ENCODE measurements at regions not wholly inside any gene's neighbourhood (a gene's known extent, or its start where the extent isn't known, plus 50 kb on each side); places are given as distances from the start of the nearest gene placed in this dataset.

DNA sequence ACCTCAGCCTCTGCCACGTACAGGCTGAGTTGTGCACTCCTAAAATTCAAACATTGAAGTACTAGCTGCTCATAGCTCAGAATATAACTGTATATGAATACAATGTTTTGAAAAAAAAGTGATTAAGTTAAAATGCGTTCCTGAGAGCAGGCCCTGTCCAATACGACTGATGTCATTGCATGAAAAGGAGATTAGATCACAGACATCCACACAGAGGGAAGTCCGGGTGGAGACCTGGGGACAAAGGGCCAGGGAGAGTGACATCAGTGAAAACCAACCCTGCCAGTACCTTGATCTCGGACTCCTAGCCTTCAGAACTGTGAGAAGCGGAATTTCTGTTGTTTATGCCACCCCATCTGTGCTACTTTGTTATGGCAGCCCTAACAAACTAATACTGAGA is 311.4 kb upstream of the NR2F2 start:
- DNase-seq = no peak

DNA sequence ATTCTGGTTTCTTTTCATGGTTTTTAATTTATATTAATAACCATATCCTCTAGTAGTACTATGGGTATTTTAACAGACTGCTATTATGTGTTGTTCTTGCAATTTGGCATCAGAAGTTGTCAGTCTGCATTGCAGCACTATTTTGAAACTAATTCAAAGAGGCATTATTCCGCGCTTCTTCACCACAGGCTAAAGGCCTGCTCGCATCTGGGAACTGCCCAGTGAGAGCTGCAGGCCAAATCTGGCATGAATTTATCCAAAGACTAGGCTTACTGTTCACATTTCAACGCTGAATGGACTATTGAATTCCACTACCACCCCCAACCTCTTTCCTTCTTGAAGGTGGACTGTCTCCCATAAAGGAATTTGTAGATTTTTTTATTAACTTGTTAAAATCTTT is 310.4 kb upstream of the NR2F2 start:
- DNase-seq = no peak

DNA sequence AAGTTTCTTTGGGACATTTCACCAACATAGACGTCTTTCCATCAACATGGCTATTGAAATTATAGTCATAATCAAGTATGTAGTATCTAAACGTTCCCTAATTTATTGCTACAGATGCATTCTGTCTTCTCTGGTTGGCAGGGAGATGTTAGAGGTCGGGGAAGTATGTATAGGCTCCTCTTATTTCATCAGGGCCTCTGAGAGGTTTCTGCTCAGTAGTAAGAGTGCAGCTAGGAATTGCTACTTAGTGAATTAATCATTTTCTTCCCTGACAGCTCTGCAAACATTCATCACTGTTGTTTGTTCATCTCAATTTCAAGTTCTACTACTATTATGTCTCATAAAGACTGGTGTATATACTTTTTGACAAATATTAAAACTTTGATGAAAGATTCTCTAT is 309.7 kb upstream of the NR2F2 start:
- DNase-seq = no peak

DNA sequence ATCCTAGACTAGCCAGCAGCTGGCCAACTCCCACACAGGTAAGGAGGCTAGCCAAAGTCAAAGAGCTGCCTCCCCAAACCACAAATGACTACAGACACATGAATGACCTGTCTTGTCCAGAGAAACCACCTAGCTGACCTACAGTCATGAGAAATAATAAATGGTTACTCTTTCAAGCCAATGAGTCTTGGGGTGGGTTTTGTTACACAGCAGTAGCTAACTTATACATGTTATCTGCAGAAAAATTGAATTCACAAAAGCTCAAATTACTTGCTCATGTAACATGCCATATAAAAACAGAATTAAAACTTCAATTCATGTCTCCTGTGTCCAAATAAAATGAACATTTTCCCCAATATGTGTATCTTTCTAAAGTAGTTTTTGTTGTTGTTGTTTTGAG is 307.4 kb upstream of the NR2F2 start:
- no peak for DNase-seq

DNA sequence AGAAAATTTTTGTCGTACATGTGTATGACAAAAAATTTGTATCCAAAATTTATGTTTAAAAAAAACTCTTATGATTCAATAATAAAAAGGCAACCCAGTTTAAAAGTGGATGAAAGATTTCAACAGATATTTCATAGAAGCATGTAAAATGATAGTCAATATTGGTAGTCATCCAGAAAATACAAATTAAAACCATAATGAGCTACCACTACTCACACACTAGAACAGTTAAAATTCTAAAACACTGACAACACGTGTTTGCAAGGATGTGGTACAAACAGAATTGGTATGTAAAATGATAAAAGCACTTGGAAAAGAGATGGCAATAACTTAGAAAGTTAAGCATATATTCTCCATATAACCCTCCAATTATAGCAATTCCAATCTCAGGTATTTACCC is 303.0 kb upstream of the NR2F2 start:
- DNase-seq = no peak

DNA sequence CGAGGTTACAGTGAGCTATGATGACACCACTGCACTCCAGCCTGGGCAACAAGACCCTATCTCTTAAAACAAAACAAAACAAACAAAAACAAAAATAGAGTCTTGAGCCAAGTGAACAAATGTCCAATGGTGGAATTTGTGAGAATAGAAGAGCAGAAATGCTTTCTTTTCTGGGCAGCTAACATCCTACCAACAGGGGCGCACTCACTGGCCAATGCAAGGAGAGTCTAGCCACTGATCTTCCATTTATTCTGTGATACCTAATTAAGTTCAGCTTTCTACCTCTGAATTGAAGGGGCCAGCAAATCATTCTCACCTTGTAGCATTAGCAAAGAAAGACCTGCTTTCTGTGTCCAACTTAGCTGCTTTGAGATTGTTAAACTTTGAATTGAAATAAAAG is 301.9 kb upstream of the NR2F2 start:
- no peak for DNase-seq

DNA sequence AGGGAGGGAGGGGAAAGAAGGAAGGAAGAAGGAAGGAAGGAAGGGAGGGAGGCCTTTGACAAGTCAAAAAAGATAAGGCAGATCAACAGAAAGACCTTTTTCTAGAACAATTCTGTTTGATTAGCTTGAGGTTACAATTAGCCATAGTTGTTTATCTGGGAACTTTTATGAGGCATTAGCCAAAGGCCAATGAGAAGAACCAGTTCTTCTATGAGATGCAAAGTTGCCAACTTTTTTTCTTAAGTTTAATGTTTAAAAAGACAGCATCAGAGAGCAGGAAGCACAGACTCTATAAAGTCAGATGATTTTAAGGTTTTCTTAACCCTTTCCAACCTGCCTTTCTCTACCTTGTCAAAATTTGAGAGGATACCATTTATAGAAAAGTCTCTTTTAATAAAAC is 301.3 kb upstream of the NR2F2 start:
- no peak for DNase-seq

DNA sequence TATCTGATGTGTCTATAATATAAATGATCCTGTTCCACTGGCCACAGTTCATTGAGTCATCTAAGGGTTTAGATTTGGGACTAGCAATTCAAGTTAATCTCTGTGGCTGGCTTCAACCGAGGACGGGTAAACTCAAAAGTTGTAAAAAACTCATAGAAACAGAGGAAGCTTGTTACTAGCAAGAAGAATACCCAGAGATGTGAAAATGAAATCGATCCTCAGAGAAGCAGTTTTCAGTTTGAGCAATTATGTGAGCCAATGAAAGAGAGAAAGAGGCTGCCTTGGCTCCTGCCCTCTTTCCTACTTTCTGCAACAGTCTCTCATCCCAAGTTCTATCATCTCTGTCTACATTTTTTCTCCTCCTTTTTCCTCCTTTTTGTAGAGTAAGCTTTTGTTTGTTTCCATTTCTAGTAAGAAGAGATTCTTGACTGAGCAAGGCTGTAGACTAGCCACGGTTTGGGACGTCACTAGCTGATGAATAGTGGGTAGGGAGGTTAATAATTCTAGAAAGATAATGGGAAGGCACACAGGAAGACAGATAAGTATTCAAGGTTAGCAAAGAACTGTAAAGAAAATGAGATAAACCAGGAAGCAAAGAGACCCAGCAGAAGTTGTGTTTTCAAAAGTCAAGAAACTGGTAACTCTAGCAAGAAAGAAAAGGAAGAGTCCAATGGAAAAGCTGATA is 298.9 kb upstream of the NR2F2 start:
- DNase-seq = no peak

DNA sequence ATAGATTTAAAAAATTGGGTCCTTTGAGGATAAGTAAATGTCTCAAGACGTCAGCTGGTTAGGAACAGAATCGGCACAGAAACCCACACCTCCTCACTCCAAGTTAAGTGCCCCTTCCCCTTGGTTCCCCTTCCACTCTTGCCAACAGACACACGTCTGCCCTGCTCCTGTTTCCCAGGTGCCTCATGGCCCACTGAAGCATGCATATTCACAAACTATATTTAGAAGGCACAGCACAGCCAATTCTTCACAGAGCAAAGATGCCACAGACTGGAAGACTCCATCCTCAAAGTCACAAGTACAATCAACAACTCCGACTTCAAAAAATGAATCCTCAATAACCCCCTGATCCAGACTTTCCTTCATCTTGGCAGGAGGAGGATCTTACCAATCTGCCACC is 295.4 kb upstream of the NR2F2 start:
- no peak for DNase-seq

DNA sequence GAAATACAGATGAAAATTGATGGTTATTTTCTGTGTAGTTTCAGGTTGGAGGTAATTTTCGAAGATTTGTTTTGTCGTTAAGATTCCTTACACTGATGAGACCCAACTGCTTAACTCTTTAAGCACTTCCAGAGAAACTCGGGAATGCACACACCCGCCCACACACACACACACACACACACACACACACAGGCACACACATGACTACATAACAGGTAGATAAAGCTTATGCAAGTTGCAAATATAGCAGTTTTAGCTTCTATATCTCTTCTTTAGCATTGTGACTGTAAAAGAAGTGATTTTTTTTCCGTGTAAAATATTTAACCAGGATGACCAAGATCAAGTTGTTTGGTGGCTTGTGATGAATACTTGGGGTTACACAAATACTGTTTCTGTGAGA is 294.9 kb upstream of the NR2F2 start:
- no peak for DNase-seq

DNA sequence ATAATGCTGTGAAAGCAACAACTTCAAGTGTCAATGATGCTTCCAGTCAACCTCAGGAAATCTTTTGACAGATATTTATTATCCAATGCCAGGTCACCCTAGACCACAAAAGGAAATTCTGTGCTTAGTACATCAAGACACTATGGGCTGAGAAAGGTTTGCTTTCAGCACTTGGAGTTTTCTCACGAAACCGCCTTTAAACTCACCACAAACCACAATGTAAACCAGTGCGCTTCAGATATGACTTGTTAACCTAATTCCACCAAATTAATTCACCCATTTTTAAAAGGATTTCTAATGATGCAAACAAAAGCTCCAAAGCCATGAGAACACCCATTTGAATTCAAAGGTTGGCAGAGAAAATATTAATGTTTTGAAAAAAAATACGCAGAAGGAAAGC is 292.9 kb upstream of the NR2F2 start:
- DNase-seq = no peak

DNA sequence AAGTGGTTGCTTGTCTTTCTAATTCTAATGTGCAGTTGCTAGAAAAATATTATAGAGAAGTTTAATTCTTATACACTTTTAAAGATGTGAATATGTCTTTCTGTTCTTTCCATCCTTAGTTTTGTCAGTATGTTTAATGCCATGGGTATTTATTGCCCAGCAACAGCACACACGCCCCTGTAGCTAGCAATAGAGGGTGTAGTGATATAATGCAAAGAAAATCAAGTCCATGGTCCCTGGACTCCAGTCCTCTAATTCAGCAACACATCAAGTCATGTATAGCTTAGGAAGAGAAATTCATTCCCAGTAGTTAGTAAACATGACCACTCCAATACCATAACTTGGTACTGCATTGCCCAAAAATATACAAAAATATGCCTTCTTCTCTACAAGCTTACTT is 292.4 kb upstream of the NR2F2 start:
- DNase-seq = no peak

DNA sequence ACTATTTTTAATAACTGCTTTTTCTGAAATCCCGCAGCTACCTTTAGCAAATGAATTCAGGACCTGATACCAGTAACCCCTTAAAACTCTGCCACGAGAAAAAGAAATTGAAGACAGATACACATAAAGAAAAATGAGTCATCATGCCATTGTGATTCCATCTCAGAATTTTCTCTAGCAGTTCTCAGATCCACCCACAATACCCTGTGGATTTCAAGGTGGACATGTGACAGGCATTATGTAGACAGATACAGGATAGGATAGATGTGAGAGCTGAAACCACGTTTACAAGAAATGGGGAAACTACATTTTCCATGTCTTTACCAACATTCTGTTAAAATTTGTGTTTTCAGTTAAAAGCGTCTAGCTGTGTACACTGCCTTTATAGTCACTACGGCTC is 291.9 kb upstream of the NR2F2 start:
- no peak for DNase-seq

DNA sequence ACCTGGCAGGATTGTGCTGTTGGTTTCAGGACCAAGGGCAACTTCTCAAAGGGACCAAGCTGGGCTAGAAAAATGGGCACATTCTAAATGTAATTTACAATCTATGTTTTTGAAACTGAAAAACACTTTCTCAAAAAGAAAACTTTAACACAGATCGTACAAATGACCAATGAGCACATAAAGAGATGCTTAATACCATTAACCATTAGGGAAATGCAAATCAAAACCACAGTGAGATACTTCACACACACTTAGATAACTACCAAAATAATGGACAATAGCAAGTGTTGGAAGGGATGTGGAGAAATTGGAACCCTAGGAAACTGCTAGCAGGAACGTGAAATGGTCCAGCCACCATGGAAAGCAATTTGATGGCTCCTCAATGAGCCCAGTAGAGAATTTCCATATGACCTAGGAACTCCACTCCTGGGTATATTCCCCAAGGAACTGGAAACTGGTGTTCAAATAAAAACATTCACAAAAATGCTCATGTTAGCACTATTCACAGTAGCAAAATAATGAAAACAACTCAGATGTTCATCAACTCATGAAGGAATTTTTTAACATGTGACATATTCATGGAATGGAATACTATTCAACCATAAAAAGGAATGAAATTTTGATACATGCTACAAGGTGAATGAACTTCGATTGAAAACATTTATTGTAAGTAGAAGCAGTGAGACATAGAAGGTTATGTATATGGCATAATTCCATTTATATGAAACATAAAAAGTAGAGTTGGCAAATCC is 288.3 kb upstream of the NR2F2 start:
- no peak for DNase-seq

DNA sequence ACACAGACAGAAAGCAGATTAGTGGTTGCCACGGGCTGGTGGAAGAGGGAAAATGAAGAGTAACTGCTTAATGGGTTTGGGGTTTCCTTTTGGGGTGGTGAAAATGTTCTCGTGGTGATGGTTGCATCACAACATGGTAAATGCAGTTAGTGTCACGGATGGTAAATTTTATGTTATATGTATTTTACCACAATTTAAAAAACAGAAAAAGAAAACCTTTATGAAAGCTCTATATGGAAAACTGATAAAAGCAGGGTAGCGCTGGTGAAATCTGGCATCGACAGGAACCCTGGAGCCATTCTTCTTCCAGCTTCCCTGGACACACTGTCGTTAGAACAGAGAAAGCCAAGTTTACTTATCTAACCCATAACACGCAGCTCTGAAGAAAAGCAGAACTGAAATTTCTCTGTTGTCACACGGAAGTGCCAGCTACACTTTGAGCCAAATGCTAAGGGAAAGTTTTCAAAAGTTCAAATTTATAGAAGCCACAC is 287.7 kb upstream of the NR2F2 start:
- no peak for DNase-seq

DNA sequence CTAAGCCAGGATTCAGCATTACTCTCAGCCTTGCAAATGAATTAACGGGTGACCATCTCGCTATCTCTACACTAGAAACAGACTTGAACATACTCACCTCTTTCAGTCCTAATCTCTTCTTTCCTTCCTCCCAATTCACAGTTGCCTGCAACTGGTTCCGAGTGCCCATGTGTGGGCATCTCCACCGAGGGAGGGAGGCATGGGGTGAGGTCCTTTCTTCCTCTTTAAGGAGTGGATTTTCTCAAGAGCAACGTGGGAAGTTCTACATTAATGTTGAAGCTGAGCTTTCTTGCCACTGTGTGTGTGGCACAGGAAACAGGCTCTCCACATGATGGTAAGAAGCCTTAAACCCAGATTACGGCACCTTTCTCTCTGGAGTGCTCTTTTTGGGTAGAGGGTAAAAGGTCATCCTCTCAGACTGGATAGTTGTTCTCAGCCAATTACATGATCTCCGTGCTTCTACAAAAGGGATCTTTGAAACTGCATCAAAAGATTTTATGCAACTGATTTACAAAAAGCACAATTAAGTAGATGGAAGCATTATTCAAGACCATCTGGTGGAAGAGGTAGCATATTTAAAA is 286.8 kb upstream of the NR2F2 start:
- no peak for DNase-seq

DNA sequence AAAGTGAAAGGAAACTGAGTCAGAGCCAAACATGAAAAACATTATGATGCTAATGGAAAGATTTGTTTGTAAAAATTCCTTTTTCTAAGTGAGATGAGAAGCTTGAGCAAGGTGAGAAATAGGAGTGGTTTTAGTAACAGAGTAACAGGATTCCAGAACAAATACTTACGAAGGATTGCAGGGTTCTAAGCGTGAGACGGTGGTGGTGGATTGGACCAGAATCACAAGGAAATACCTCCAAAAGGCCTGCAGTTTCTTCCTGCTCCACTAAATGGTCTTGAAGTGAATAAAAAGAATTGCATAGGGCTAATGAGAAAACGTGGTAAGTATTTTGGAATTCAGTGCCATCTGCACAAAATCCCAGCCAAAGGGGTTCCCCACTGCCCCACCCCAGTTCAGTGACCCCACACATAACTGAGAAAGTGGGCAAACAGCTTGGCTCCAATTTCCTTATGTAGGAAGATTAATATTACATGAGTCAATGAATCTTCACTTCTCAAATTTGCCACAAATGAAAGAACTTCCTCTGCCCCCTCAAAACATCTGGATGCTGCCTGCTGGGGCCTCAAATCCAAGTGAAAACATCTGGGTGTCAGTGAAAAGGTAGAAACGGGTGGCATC is 283.8 kb upstream of the NR2F2 start:
- DNase-seq = no peak

DNA sequence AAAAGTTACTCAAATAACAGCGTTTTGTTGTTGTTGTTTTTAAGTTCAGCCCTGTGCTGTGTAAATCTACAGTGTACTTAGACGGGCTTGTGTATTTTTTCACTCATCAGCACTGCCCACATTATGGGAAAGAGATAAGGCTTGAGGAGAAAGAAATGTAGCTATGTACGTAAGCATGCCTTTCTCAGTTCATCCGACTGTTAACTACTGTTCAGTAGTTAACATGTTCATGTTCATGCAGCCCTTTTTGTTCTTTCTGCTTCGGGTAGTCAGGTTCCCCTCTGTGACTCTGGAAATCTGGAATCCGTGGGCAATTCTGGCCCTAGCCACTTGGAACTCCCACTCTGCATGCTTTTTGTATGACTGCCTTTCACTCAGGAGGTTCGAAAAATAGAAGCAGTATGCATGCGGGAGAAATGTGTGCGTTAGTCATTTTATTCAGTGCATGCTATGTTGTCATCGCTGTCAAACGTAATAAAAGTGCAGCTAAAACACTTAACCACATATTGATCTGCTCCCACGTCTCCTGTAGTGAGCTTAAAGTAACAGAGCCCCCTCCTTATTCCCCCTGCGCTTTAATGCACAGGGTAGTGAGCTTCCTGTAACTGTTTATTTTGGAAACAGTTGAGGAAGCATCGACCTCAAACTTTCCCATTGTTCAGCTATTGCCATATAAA is 283.1 kb upstream of the NR2F2 start:
- no peak for DNase-seq

DNA sequence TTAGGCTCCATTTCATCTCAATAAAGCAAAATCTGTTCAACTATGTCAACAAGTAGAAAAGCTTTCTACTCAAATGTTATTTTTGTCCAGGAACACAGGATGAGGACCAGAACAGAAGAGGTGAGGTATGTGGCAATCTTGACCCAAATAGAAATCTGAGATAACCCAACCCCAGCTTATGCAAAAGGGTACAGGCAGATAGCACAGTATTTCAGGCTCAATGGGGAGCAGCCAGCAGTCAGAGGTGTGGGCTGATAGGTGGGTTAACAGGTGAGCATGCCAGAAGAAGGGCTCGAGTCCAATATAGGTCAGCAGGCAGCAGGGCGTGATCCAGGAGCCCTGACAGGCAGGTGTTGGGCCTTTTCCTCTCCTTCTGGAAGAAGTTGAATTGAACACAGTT is 281.2 kb upstream of the NR2F2 start:
- DNase-seq = no peak

DNA sequence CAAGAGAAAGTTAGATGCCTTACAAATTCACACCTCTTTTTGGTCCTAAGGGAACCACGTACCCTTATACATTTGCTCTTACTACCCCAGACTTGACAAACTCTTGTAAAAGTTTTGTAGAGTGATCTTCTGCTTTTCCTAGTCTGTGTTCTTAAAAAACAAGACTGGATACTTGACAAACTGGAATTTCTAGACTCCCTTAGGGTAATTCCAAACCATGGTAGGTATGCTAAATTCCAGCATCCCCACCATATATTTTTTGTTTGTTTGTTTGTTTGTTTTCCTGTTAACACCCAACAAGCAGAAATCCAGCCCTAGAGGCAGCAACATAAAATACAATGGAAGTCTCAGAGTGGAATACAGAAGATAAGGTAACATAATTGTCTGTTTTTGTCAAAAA is 280.7 kb upstream of the NR2F2 start:
- no peak for DNase-seq

DNA sequence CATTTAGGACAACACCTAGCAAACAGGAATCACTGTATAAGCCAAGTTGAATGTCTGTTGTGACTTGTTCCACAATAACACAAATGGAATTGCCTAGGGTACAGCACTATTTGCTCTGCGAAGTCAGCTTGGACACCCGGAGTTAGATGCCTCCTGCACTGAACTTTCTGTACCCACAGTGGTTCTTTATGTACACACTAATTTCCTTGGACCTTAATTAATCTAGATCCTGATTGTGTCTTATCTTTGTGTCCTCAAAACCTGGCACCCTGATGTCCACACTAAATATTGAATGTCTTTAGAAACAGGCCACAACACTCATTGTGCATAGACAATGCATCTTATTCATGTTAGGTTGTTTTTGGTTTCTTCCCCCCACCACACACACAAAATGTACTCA is 278.9 kb upstream of the NR2F2 start:
- no peak for DNase-seq

DNA sequence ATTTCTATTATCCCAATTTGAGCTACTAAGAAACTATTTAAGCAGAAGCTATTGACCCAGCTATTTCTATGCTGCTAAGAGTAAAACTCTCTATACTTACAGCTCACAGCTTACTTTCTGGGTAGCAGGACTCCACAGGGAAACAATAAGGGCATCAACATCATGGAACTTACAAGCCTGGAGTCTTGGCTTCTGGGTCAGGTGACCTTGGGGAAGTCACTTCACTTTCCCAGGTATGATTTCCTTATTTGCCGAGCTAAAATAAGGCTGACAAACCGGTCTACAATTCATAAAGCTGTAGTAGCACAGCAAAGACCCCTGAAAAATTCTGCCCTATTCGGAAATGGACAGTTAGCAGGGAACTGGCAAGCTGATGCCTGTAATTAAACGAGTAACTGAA is 278.3 kb upstream of the NR2F2 start:
- no peak for DNase-seq

DNA sequence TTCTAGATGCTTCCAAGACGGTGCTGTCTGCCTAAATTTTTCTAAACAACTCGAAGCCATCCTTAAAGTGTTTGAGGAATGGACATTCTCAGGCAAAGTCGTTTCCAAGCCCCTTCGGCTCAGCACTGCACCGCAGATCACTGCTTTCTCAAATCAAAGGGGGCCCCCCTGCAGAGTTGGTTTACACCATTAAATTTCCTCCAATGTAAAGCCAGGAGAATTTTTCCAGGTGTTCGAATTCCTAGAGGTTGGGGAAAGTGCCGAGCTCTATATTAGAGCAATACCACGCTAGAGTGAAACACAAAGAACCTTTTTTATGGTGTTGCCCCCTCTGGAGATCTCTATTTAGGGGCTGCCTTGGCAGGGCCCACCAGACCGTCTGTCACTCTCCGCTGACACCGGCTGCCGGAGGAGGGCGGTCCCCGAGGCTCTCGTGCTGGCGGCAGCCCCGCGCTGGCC is 277.9 kb upstream of the NR2F2 start:
- DNase-seq = no peak
